ENCODE measurements at regions not wholly inside any gene's neighbourhood (a gene's known extent, or its start where the extent isn't known, plus 50 kb on each side); places are given as distances from the start of the nearest gene placed in this dataset.

- ATAC-seq (no peak), DNase-seq (no peak)
- Histone ChIP-seq H3K27ac (no peak overlapping the region), H3K4me3 (no peak overlapping the region), H3K4me1 (no peaks in the 10 kb centered on the region), H3K36me3 (no peaks in the 10 kb centered on the region), H3K9me3 (no peaks in the 10 kb centered on the region), H3K27me3 (no peaks in the 10 kb centered on the region)
- no peak for TF ChIP-seq CTCF (IDR thresholded peaks at IDR 0.05)
- intact Hi-C loops (cut with DNase I), result no loop called here
Observed at GRCh38 chr5:106976363-106976762, 694.4 kb downstream of the EFNA5 start.

- no peak overlapping the region for H3K4me3 ChIP-seq
- intact Hi-C loops (cut with DNase I), result no loop called here
- ATAC-seq (no peak), DNase-seq (no peak)
- no peak for TF ChIP-seq CTCF (IDR thresholded peaks at IDR 0.05)
- H3K27me3 ChIP-seq, result no peaks in the 10 kb centered on the region
- no peaks in the 10 kb centered on the region for H3K9me3 ChIP-seq
- no peak overlapping the region for H3K27ac ChIP-seq
- no peaks in the 10 kb centered on the region for H3K4me1 ChIP-seq
- H3K36me3 ChIP-seq, result no peaks in the 10 kb centered on the region
Observed at GRCh38 chr5:106974272-106974671, 696.5 kb downstream of the EFNA5 start.

- H3K36me3 ChIP-seq, result no peaks in the 10 kb centered on the region
- DNase-seq, result no peak
- no peak for TF ChIP-seq CTCF (IDR thresholded peaks at IDR 0.05)
- no peak overlapping the region for H3K4me3 ChIP-seq
- no peak overlapping the region for H3K27ac ChIP-seq
- no peaks in the 10 kb centered on the region for H3K4me1 ChIP-seq
- intact Hi-C loops (cut with DNase I), result no loop called here
- H3K9me3 ChIP-seq, result no peaks in the 10 kb centered on the region
- H3K27me3 ChIP-seq, result no peaks in the 10 kb centered on the region
- ATAC-seq, result no peak
Observed at GRCh38 chr5:106966686-106967315, 703.9 kb downstream of the EFNA5 start.

- intact Hi-C loops (cut with DNase I), result no loop called here
Observed at GRCh38 chr5:106964132-106964531, 706.6 kb downstream of the EFNA5 start.

GRCh38 chr5:106963630-106964029, 707.1 kb downstream of the EFNA5 start:
- Histone ChIP-seq H3K27ac (no peak overlapping the region), H3K4me1 (no peaks in the 10 kb centered on the region), H3K36me3 (no peaks in the 10 kb centered on the region), H3K4me3 (no peak overlapping the region), H3K9me3 (no peaks in the 10 kb centered on the region), H3K27me3 (no peaks in the 10 kb centered on the region)
- DNase-seq (no peak), ATAC-seq (no peak)
- intact Hi-C loops (cut with DNase I), result no loop called here
- TF ChIP-seq CTCF (IDR thresholded peaks at IDR 0.05), result no peak

More at GRCh38 chr5:106964132-106964531, 706.6 kb downstream of the EFNA5 start:
- DNase-seq (no peak), ATAC-seq (peak; percentile 45)
- Histone ChIP-seq H3K4me1 (no peaks in the 10 kb centered on the region), H3K27me3 (no peaks in the 10 kb centered on the region), H3K27ac (no peak overlapping the region), H3K36me3 (no peaks in the 10 kb centered on the region), H3K4me3 (no peak overlapping the region), H3K9me3 (no peaks in the 10 kb centered on the region)
- no peak for TF ChIP-seq CTCF (IDR thresholded peaks at IDR 0.05)
